ENCODE measurements at regions not wholly inside any gene's neighbourhood (a gene's known extent, or its start where the extent isn't known, plus 50 kb on each side); places are given as distances from the start of the nearest gene placed in this dataset.

DNA sequence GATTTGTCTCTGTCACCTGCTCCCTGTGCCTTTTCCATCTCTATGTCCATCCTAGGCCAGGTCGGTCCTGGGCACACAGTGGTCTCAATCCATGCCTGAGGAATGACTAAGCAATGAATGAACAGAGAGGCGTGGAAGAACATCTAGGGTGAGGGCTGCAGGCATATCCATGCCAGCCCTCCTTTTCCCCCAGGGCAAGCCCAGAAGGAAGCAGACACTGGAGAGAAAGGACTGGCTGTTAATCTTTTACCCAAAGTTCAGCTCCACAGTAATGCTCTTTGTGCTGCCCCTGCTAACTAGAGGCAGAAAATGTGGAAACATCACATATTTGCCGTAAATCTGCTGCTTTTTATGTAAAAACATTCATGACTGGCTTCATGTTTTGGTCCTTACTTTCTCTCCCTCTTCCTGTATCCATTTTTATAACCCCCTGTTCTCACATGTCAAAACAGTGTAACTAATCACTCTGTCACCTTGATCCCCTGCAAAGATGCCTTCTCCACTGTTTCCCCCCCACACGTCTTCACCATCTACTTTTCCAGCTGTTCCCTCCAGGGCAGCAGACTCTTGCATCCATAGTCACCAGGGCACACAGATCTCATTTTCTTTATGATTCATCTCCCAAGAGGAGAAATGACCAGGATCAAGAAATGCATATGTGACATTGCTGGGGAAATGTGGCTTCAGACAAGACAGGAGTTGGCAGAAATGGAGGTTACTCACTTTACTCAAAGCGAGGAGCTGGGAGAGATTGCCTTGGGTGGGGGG lies 166.4 kb upstream of the PROX1 start:
- DNase-seq, result no peak

DNA sequence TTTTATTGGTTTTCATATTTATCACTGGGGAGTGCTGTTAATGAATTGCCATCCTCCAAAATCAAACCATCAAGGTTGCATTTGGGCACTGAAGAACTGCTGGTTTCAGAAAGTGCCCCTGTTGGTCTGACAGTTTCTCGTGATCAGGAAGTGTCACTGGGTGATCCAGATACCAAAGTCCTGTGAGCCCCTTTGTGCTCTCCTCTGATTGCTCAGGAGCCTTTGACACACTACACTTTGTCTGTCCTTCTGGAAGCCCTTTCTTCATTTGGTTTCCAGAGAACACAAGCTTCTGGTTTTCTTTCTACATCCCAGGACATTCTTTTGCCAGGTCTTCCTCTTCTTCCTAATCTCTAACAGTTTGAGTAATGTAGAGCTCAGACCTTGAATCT lies 165.8 kb upstream of the PROX1 start:
- no peak for DNase-seq

DNA sequence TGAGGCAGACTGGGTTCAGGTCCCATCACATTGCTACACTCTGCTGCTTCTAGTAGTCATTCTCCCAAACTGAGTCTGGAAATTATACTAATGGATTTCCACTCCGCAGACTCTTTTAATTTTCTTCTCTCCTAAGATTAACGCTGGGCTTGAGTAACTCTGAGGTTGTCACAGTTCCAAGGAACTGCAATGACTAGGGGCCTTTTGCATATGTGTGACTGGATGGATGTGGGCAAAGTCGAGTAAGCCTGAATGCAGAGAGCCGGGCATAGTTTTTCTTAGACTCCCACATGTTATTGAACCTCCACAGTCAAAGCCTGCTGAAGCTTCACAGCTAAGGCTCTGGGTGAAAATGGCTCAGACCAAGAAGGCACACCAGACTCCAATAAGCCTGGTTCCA lies 160.9 kb upstream of the PROX1 start:
- DNase-seq, result no peak

DNA sequence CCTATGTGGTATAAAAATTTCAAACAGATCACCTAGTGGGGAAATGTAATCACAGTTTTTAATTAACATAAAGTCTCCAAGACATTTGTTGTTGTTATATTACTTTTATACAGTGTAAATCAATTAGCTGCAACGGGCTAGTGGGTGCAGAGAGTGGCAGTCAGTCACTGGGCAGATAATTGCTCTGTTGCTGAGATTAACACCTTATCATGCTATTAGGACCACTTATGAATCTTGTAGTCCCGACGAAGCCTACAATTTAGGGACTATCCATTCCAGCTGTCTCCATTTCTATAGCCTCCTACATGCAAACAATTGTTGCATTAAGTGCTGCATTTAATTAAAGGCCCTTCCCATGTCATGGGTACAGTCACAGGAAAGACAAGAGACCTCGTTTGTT lies 158.9 kb upstream of the PROX1 start:
- no peak for DNase-seq

DNA sequence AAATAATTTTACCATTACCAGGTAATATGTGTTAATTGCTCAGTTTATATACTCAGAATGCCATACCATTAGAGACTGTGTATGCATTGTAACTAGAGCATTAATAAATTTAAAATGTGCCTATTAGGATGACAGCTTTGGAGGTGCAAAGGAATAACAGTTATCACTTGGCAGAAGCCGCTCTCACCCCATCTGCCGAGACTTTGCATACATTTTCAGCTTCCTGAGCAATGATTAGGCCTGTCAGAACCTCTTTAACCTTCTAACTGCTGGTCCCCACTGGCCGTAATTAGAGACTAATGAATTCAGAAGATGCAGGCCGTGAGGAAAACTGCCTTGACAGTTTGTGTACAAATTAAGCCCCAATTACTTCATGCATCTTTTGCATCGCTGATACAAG lies 158.0 kb upstream of the PROX1 start:
- DNase-seq, result no peak

DNA sequence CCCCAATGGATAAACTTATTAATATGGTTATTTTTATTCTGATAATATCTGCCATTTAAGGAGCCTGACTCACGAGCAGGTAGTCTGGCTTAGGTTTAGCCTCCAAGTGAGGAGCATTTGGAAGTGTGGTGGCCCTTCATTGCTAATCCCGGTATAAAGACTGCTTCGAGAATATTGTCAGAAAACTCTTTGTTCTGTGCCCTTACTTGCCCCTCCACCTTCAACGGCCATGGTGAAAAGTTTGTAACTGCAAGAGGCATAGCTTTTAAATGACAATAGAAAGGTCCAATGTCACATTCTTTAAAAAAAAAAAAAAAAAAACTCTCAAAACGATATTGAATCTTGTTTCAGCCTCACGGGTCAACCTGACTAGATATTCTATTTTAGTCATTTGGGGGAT lies 157.4 kb upstream of the PROX1 start:
- DNase-seq, result no peak

DNA sequence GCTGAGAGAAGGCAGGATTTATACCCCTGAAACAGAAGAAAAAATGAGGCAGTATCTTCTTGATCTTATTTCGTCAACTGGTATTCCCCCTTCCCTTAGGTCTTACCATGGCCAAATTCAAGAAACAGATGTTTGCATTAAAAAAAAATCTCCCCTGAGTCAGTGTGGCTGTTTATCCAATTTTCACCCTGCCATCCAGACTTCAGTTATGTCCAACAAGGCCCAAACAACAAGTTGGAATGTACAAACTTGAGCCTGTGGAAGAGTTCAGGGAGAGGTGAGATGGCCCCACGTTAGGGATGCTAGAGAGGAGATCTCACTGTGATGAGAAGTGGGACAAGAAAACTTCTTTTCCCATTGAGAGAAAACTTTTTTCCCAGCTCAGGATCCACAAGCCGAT lies 147.2 kb upstream of the PROX1 start:
- no peak for DNase-seq

DNA sequence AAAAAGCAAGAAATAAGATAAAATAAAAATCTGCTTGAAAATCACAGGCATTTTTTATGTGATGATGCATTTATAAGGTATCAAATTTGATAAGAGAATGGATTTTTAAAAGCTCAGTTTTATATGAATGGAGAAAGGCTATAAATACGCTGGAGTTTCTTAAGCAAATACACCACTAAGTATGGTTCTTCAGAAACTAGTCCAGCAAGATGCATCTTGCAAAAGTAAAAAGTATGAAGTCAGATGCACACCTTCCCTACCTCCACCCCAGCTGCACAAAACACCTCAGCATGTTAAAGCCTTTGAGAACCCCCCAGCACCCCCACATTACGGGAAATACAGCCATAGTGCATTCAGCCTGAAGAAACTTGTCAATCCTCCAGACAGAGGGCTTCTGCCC lies 143.1 kb upstream of the PROX1 start:
- no peak for DNase-seq

DNA sequence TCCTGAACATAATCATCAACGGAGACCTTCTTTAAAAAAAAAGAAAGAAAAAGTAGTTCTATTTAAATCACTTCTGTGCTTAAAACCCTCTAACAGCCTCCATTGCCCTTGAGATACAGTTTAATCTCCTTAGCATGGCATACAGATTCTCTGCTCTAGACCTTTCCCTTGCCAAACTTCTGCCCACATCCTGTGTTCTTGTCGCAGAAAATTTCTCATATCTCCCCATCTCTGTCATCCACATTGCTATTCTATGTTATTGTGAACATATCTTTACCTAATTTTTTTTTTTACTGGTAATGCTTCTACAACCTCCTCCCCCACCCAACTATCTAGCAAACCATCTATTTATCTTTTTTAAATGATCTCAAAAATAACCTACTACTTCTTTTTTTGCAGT lies 135.7 kb upstream of the PROX1 start:
- no peak for DNase-seq

DNA sequence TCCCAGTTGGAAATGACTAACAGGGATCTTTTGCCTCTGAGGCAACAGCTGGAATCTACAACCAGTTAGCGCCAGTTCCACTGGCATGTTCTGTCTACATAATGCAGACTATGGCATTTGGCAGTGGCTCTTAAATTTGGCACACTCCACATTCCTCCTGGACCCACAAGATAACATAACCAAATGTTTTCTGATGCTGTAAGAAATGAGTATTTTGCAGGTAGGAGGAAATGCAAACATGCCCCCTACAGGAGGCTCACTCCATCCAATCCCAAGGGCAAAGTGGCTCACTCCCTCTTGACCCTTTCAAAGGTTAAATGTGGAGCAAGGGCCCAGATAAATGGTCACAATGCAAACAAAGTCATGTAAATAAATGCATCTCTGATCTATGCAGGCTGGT lies 129.2 kb upstream of the PROX1 start:
- no peak for DNase-seq

DNA sequence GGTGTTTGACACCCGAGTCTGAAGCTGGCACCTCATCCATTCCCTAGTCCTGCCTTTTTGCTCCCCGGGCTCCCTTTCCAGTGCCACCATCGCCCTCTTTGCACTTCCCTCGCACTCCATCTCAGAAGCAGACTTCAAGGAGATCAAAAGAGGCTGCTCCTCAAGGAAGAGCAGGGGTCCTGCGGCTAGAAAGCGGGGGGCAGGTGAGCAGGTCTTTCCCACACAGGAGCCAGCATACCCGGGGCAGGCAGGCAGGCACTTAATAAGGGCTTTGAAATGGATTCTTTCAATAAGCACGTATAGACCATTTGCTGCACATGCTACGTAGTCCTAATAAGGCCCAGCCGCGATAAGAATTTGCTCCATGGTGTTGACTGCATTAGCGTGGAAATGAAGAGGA lies 125.9 kb upstream of the PROX1 start:
- DNase-seq, result no peak

DNA sequence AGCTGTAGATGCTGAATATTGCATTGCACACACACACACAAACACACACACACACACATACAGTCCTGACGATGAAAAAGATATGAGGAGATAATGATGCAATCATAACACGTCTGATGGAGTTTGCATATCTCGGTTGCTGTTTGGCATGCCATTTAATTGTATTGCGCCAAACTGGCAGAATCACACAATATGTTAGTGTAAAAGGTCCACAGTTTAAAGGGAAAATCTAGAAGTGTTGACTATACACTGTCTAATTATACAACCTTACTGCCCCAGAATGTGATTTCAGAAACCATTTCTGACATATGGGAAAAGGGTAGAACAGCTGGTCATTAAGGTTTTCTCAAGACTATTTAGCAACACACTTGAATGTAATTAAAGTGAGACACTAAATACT lies 123.7 kb upstream of the PROX1 start:
- DNase-seq, result no peak

DNA sequence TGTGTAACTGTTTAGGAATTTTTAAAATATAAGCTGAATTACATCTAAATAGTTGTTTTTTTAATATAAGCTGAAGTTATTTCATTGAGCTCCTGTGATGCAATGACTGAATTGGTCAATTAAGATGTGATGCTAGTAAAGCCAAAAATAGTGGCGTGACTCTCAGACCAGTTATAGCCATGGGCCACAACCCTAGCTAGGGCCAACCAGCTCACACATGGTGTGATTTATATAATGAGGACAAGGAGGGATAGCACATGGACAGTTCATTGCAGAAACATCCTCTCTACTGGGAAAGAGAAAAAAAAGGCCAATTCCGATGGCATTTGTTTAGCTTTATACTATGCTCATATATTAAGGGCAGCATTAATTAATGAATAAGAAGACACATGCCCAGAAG lies 119.3 kb upstream of the PROX1 start:
- DNase-seq, result no peak

DNA sequence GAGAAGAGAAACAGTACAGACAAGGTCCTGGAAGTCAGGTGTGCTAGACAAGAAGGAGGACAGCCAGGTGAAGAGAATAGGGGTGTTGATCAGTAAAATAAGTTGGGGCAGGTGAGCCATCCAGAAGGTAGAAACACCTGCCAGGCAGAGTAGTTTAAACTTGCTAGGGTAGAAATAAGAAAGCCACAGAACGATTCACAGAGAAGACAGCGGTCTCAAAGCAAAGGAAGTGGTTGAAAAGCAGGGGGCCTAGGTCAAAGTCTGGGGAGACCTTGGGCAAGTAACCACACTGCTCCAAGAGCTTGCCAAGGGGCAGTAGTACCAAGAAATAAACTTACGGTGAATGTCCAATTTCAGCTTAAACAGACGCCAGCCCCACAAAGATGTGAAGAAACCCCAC lies 116.6 kb upstream of the PROX1 start:
- no peak for DNase-seq

DNA sequence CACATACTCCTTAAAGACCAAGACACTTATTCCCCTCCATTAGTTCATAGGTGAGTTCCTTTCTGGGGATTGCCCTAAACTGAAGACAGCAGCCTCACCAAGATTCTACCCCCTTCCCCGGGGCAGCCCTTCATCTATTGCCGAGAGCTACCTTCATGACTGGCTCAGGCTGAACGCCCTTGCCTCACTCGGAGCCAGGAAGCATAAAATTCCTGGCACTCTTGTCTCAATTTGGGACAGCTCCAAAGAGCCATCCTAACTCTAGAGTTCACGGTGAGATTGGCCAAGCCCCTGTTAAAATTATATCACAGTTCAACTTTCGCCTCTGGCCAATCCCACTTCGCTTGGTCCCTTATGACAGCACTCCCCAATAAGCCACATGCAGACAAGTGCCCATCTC lies 113.0 kb upstream of the PROX1 start:
- DNase-seq, result no peak

DNA sequence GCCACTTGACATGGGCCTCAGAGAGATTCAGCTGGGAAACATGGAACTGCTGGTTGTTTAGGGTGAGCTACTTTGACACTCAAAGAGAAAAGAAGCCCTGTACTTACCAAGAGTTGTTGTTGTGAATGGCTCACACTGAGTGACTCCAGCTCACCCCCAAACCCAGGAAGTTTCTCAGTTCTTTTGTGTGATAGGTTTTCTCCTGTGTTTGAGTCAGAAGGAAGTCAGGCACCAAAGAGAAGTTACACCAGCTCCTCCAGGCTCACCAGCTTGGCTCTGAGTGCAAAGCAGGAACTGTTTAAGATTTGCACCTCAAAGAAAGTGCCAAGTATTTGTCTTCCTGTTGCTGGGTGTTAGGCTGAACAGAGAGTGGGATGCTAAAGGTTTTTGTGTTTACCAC lies 111.2 kb upstream of the PROX1 start:
- no peak for DNase-seq

DNA sequence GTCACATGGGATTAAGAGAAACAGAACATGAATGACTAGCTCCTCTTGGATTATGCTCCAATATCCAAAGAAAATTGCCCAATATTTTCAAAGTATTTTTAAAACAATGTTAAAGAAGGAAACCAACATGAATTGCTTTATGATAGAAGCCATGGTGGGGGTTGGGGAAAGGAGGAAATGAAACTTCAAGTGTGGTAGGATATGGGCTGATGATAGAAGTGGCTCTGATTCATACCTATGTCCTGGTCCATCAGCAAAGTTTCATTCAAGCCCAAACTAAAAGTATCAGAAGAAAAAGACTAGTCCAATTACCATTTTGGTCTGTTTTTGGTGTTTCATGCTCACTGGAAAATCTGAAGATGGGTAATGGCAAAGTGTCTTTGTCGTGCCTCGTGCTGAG lies 104.2 kb upstream of the PROX1 start:
- DNase-seq, result no peak

DNA sequence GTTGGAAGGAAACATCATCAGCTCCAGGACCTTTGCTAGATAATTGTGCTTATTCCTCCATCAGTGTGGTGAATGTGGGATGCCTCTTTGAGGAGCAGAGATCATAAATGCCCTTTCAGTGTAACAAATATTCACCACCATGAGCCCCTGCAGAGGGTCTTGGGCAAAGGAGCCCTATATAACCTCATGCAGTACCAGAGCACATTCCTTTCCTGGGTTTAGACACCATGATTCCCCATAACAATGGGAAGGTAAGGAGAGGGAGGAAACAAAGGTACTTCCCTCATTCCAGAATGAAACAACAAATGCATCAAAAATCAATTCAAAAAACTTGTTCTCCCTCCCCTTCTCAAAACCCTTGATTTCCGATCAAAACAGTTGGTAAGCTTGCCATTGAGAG lies 103.4 kb upstream of the PROX1 start:
- DNase-seq, result no peak

DNA sequence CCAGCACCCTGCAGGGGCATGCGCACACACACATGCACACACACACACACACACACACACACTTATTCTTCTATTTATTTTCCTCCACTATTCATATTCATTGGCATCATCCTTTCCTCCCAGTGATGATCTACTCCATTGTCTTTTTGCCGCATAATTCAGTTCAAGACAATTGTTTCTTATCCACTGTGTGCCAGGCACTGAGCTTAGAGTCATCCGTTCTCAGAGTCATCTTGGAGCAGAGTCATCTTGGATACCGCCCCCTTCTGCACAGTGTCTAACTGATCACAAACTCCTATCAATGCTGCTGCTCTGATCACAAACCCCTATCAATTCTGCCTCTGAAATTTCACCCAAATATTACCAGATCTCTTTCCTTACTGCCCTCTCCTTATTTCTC lies 102.8 kb upstream of the PROX1 start:
- DNase-seq, result no peak

DNA sequence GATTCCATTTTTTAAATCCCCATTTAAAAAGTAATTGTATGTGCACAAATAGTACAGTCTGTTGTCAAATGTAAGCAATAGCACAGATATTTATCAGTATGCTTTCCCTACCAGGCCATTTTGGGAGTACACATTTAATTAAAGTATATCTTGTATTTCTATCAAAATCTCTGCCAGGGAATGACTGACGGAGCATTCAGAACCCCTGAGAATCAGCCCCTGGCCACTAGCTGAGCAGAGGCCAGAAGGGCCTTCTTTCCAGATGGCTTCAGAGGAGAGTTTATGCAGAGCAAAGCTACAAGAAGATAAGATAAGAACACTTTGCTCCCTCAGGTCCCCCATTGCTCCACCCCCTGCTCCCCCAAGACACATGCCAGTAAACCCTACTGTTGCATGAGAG lies 99.9 kb upstream of the PROX1 start:
- no peak for DNase-seq

DNA sequence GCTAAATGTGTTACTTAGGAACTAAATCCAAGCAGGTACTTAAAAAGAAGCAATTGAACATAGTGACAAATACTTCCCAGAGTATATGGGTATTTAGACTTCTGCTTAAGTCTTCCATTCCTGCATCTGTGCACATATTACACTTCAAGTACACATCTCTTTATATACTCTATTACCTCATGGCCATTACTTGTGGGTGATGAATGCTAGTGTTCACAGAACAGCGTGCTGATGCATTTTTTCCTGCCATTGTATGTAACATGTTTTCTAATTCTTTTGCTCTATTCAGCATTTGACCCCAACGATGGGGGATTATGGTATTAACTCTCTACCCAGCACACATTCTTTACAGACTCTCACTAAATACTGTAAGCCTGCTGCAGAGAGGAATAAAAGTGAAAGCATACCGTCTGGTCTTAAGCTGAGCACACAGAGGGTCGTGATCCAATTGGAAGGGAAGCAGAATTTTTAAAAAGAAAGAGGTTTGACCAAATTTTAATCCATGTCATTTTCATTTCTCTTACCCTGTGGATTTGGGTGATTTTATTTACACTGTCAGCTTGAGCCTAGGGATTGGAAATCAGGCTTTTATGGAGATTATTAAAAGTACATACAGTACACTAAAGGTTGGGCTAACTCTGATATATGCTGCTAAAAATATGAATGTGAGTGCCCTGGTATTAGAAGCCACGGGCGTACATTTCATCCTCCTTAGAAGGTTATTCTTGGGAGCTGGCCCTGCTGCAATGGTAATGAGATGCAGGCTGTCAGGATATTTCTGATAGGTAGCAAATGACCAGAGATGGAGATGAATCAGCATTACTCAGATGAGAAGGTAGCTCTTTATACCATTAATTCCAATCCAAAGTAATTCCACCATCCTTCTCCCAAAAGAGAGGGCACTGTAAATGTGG lies 95.5 kb upstream of the PROX1 start:
- no peak for DNase-seq

DNA sequence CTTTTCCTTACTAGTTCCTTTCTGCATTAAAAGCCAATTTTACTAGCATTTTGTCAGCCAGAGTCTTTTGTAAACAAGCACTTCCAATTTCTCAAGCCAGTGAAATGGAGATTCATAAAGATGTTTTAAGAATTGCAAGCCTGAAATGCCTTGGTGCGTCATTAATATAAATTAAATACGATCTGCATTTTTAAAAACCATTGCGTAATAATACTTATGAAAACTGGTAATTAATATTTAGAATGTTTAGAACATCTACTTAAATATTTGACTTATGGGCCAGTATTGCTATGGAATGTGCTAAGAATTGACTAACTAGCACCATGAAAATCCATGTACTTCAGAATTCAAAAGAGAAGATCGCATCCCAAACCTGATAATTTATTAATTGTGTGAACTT lies 89.1 kb upstream of the PROX1 start:
- DNase-seq, result no peak

DNA sequence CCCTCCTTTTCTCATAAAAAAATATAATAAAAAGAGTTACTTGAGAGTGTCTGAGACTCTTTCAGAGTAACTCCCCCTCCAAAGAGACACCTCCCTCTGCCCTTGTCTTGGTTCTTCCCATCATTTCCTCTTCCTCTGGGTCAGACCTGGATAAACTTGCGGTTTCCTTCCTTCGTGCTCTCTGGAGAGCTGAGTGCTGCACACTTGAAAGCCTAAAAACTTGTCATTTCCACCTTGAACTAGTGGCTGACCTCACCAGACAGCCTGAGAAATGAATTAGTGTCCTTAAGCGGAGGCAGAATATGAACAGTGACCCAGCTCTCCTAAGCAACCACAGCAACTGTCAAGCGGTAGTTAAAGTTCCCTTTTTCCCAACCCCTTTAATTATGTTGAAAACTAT lies 88.4 kb upstream of the PROX1 start:
- no peak for DNase-seq

DNA sequence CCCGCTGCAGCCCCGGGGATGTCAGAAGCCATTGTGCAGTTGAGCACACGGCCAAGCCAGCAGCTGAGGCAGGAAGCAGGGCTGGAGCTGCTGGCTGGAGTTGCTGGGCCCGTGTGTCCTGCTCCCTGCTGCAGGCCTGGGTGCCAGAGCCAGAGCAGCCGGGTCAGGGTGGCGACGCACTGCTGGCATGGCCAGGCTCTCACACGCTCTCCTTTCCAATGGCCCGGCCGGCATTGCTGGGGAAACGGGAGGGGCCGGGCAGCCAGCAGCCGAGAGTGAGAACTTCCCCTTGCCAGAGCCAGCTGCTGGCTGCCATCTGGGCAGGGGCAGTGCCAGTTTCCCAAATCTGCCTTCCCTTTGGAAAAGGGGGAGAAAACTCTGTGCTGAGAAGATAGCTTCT lies 82.4 kb upstream of the PROX1 start:
- no peak for DNase-seq

DNA sequence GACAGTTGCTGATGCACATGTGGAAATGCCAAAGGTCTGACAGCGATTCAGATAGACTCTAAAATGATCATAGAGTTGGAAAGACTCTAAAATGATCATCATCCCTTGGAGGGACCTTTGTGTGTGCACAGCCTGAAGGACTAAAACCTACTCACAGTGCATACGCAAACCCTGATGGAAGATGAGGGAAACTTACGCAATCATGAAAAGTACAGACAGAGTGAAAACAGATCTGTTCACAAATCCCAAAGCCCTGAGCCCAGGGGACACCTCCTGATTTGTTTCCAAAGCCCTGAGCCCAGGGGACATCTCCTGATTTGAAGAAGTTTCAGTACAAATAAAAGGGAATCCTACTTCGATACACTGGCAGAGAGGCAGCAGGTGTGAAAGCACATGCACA lies 79.3 kb upstream of the PROX1 start:
- no peak for DNase-seq

All from NCI-H510A (cell line).